Activated CD4-positive, alpha-beta T cell treated with anti-CD3 and anti-CD28 coated beads for 36 hours (primary cell): ENCODE measurements at regions not wholly inside any gene's neighbourhood (a gene's known extent, or its start where the extent isn't known, plus 50 kb on each side); places are given as distances from the start of the nearest gene placed in this dataset.

ENCODE experiments used
- ATAC-seq: fragments of 200-7000 bp; cut with Tn5 transposase; one replicate; pipeline ENCODE4 v1.10.0; 2021; ENCODE audit warnings: mild to moderate bottlenecking, moderate library complexity
- CTCF ChIA-PET: fragments of 350-600 bp; sonication (Branson Sonifier 250); formaldehyde crosslinking; loops from one replicate; lab custom pipeline; 2021; ENCODE audit warnings: antibody characterized with exemption; lab: Charles Lee
- POLR2A ChIA-PET: fragments of 350-600 bp; sonication (Branson Sonifier 250); formaldehyde crosslinking; loops from one replicate; lab custom pipeline; 2021; ENCODE audit warnings: antibody characterized with exemption, inconsistent platforms; lab: Charles Lee
- DNase-seq: peaks from one replicate; pipeline ENCODE4 v3.0.0-alpha.2; 2020
- H3K27ac Mint-ChIP-seq: one replicate; pipeline ENCODE4 v1.8.0; 2021; ENCODE audit warnings: mixed read lengths
- H3K27me3 Mint-ChIP-seq: one replicate; pipeline ENCODE4 v1.8.0; 2021; ENCODE audit warnings: mixed read lengths
- H3K36me3 Mint-ChIP-seq: one replicate; pipeline ENCODE4 v1.8.0; 2021; ENCODE audit warnings: low read depth, mixed read lengths
- H3K4me1 Mint-ChIP-seq: one replicate; pipeline ENCODE4 v1.8.0; 2021; ENCODE audit warnings: mixed read lengths
- H3K4me3 Mint-ChIP-seq: one replicate; pipeline ENCODE4 v1.8.0; 2021; ENCODE audit warnings: mild to moderate bottlenecking, moderate library complexity, mixed read lengths
- H3K9me3 Mint-ChIP-seq: one replicate; pipeline ENCODE4 v1.8.0; 2021; ENCODE audit warnings: low read depth, mixed read lengths
- intact Hi-C, 2 experiments: fragments of 100-400 bp; cut with DNase I in 1 of 2; cut with micrococcal nuclease in 1 of 2; formaldehyde crosslinking; loops; one replicate each; pipeline versions ENCODE4 v1.14.2 to v1.15.1; 2022 to 2024; cut with DNase I, micrococcal nuclease

GRCh38 chr4:157421365-157421764 lies 200.8 kb downstream of the GRIA2 start:
- ATAC-seq, result no peak
- Mint-ChIP-seq H3K4me1 (no peaks in the 10 kb centered on the region), H3K27ac (no peak overlapping the region), H3K9me3 (peaks cover 6% of the 10 kb centered on the region), H3K36me3 (no peaks in the 10 kb centered on the region), H3K27me3 (no peaks in the 10 kb centered on the region), H3K4me3 (no peak overlapping the region)
- no peak for DNase-seq
- ChIA-PET POLR2A (no interaction called here), CTCF (interaction anchor here (0.7 kb wide), 1 partner anchor 69 kb away, joined by 3 read pairs; no protein-coding TSS in a partner anchor)
- intact Hi-C loops, result no loop called here
